Thyroid gland (tissue), 4 donors: ENCODE measurements at regions not wholly inside any gene's neighbourhood (a gene's known extent, or its start where the extent isn't known, plus 50 kb on each side); places are given as distances from the start of the nearest gene placed in this dataset.
"Not testable (repeated sequence)": the region's sequence is repeated elsewhere in the genome, so short reads cannot be mapped to it uniquely, and the experiment has no call there.

Source experiments
- CTCF ChIP-seq, 6 experiments: fragments of 200-600 bp in 3 of 6; fragments of 450-650 bp in 3 of 6; sonication (generic) in 3 of 6; IDR thresholded peaks; one replicate each; pipeline ENCODE4 v1.5.1; 2016 to 2019; ENCODE audit warnings: antibody characterized with exemption in 6 of 6, mild to moderate bottlenecking in 2 of 6, inconsistent platforms in 1 of 6, moderate library complexity in 1 of 6
- POLR2A ChIP-seq, 2 donors: fragments of 450-650 bp; IDR thresholded peaks; one replicate each; pipeline ENCODE4 v1.6.1; 2017; ENCODE audit warnings: antibody characterized with exemption in 2 of 2, mild to moderate bottlenecking in 2 of 2, moderate library complexity in 1 of 2

GRCh38 chr4:72884225-72884624, 185.3 kb downstream of the COX18 start:
- TF ChIP-seq POLR2A, CTCF (IDR thresholded peaks at IDR 0.05): not testable (repeated sequence)
